GM19438 (cell line): ENCODE measurements at regions not wholly inside any gene's neighbourhood (a gene's known extent, or its start where the extent isn't known, plus 50 kb on each side); places are given as distances from the start of the nearest gene placed in this dataset.

Experiments
- ATAC-seq: cut with Tn5 transposase; IDR thresholded peaks from one replicate; pipeline ENCODE4 v1.9.1; 2021; ENCODE audit warnings: low read depth; ENCODE audit not compliant: unreplicated experiment

GRCh38 chr7:94222516-94222915 lies 172.2 kb upstream of the COL1A2 start:
- ATAC-seq, result no peak

- ATAC-seq, result no peak
These were observed 171.2 kb upstream of the COL1A2 start for GRCh38 chr7:94223375-94224084.

GRCh38 chr7:94228223-94228622 lies 166.5 kb upstream of the COL1A2 start:
- no peak for ATAC-seq

GRCh38 chr7:94228678-94229077 lies 166.0 kb upstream of the COL1A2 start:
- no peak for ATAC-seq

DNA sequence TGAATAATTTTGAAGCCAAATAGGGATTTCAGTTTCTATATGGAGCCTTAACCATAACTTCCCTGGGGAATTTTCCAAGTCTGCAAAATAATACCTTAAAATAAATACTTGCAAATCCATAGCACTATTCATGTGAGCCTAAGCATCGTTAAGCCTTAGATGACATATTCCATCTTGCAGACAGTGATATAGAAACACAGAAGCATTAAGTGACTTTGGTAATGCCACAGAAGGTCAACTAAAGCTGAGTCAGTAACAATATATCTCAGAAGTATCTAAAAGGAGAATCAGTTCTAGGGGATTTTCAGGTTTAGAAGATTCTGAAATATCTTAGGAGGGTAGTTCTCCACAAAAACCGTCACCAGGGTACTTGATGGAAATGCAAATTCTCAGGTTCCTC lies 163.4 kb upstream of the COL1A2 start:
- no peak for ATAC-seq

GRCh38 chr7:94236960-94237359 lies 157.7 kb upstream of the COL1A2 start:
- no peak for ATAC-seq

GRCh38 chr7:94237417-94237816 lies 157.3 kb upstream of the COL1A2 start:
- no peak for ATAC-seq

DNA sequence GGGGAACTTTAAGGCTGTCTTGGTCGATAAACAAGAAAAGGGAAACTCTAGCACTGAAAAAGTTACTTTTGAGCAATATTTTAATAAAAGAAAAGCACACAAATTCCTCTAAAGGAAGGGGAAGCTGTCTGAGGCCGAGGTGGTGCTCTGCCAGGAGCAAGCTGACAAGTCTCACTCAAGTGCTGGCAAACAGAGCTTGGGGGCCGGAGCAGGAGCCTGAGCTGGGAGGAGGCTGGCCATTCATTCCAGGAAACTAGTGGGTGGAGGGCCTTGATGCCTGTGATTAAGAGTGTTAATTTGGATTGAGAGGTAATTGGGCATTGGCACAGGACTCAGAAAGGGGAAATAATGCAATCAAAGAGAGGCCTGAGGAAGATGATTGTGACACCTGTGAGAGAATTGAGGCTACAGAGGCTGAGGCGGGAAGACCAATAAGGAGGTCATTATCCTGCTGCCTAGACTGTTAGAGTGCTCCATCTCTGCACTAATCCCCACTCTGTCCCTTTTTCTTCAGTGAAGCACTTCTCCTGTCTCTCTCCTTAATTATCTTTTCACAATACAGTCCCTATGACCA lies 154.9 kb upstream of the COL1A2 start:
- ATAC-seq, result no peak

DNA sequence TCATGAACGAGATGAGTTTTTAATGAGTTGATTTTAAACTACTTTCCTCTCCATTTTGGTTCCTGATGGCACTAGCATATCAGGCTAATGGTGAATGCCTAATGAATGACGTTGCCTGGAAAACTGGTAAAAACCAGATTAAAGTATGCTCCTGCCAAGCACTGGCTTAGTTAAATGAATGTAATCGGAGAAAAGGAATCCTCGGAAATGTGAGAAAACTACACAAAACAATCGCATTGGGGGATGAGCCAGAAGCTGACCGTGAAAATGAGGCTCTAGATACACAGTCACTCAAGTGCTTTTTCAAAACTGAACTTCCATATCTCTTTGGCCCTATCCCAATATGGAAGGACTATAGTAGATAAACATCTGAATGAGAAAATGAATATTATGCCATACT lies 153.8 kb upstream of the COL1A2 start:
- ATAC-seq, result no peak

DNA sequence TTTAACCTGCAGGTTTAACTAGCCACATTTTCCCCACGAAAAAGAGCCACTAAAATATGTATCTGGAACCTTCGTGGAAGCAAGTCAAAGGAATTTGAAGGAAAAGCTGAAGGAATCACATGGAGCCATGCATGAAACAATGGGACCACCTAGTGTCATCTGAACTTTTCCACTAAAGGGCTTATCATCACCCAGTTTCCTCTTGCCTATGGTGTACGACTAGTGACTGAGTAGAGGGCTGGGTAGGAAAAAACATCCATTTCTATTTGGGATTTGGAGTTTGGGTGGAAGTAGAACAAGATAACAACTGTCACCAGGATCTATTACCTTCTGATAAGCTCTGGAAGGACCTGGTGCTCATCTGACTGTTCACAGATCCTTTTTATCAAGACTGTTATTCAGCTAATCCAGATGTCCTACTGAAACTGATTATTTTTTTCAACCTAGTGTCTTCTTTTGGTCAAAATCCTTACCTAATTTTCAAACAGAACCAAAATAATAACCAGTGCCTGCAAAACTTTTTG lies 153.2 kb upstream of the COL1A2 start:
- no peak for ATAC-seq

DNA sequence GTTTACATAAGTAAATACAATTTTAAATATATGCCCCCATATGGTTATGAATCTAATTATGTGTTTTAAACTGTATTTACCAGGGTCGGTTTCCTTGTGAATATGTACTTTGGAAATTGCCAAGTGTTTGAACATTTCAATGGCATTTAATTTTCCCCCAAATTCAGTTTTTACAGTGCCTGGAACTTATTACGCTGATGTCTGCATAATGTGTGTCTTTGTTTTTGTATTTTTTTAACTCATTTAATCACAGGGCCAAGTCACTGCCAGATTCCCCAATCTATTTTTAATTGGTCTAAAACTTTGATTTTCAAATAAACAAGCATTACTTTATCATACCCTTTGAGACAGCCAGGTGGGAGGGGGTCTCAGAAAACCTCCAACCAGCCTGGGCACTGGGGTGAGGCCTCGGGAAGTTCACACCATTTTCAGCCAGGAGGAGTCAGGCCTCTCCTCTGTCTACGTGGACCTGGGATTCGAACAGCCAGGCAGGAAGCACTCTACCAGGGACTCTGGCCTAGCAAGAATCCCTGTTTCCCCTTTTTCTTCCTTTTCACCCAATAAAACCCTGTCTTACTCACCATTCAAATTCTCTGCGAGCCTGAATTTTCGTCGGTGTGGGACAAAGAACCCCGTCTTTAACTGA lies 151.5 kb upstream of the COL1A2 start:
- no peak for ATAC-seq

- ATAC-seq, result no peak
These were observed 149.9 kb upstream of the COL1A2 start for GRCh38 chr7:94244760-94245159.

DNA sequence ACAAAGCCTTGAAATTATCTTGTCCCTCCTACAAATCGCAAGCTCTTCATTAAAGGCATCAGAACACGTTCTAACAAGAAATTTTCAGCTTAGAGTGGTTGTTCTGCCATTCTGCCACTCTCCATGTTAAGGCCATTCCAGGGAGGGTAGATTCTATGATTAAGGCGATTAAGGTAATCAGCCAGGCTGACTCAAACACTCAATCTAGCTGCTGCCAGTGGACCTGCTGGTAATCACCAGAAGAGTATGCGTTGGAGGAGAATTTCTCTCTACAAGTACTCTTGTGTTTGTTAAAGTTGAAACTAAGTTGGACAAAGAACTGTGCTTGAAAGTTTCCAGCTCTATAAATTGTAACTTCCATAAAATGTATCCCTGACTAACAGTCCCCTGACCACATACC lies 149.2 kb upstream of the COL1A2 start:
- no peak for ATAC-seq

GRCh38 chr7:94247970-94248369 lies 146.7 kb upstream of the COL1A2 start:
- no peak for ATAC-seq

GRCh38 chr7:94249631-94250030 lies 145.1 kb upstream of the COL1A2 start:
- ATAC-seq, result no peak

DNA sequence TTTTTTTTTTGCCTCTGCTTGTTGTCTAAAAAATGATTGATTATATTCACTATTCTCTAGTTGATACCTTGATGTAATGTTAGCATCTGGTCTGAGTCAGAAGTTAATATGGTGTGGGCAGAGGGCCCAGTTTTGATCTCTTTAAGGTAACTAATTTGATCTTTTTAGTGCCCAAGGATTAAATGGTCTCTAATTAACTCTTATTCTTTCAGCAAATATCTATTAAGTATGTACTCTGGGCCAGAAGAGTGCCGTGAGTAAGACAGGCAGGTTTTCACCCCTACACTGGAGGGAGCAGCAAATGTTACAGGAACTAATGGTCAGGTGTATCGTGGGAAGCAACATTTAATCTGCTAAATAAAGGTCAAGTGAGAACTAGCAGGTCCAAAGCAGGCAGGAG lies 144.6 kb upstream of the COL1A2 start:
- ATAC-seq, result no peak

DNA sequence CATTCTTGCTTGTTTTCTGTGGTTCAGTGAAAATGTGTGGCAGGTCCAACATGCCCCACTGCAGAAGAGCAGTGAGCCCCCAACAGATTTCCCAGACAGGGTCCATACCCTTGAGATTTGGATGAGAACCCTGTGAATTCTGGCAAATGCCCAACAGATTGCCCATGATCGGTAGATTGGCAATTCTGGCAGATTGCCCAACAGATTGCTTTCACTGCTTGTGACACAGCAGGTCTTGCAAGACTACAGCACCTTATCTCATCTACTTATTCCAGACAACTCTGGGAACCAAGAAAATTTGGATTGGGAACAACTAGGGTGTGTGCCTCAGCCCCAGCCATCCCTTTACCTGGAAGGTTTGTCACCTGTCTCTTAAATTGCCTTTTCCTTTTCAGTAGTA lies 143.7 kb upstream of the COL1A2 start:
- no peak for ATAC-seq

DNA sequence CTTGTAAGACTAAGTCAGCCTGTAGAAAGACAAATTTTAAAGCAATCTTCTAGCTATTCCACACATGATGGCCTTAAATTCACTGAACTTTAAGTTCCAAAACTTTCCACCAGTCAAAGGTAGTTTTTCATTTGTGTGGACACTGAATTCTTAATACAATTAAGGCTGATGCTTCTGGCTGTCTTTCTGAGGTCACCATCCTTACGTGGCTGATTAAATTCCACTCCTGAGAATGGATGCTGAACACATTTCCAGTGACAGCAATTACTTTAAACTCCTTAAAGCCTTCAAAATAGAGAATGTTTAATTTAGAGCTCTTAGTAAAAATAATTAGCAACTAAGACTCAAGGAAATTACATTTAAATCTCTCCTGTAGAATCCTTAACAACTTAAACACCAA lies 142.6 kb upstream of the COL1A2 start:
- no peak for ATAC-seq

DNA sequence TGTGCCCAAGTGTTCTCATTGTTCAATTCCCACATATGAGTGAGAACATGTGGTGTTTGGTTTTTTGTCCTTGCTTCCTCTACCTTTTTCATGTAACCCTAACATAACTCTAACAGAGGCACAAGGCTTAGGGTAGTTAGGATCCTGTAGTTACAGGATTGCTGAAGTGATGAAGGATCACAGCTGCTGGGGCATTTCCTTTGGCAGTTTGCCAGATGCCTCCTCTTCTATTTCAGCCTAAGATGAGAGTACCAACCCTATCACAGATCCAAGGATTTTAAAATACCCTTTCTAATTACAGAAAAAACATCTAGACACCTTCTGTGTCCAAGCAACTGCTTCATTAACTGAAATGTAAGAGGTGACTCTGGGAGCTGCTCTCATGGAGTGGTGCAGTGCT lies 141.7 kb upstream of the COL1A2 start:
- no peak for ATAC-seq

DNA sequence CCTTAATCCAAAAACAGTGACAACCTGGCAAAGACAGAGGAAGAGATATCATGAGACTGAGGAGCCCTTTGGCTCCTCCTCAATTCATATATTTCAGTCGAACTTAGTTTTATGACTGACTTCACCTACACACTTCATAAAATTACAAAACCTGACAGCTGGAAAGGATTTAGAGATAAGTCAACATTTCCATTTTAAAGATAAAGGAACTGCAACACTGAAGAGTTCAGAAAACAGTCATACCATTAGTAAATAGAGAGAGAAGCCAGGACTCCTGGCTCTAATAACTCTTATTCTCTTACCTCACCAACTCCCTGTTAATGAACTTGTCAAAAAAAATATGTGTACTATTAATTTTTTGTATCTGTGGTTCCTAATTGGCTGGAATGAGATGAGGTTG lies 141.0 kb upstream of the COL1A2 start:
- no peak for ATAC-seq

- ATAC-seq, result no peak
These were observed 136.0 kb upstream of the COL1A2 start for GRCh38 chr7:94258418-94259300.
